ENCODE measurements at regions not wholly inside any gene's neighbourhood (a gene's known extent, or its start where the extent isn't known, plus 50 kb on each side); places are given as distances from the start of the nearest gene placed in this dataset.

GRCh38 chr21:41098481-41099042, 69.4 kb upstream of the BACE2 start:
- TF ChIP-seq POLR2A (IDR thresholded peaks at IDR 0.05; ENCODE audit: low read depth) (no peak), POLR2AphosphoS5 (IDR thresholded peaks at IDR 0.05) (no peak)
- TF ChIP-seq, protein P1, sequence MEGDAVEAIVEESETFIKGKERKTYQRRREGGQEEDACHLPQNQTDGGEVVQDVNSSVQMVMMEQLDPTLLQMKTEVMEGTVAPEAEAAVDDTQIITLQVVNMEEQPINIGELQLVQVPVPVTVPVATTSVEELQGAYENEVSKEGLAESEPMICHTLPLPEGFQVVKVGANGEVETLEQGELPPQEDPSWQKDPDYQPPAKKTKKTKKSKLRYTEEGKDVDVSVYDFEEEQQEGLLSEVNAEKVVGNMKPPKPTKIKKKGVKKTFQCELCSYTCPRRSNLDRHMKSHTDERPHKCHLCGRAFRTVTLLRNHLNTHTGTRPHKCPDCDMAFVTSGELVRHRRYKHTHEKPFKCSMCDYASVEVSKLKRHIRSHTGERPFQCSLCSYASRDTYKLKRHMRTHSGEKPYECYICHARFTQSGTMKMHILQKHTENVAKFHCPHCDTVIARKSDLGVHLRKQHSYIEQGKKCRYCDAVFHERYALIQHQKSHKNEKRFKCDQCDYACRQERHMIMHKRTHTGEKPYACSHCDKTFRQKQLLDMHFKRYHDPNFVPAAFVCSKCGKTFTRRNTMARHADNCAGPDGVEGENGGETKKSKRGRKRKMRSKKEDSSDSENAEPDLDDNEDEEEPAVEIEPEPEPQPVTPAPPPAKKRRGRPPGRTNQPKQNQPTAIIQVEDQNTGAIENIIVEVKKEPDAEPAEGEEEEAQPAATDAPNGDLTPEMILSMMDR (IDR thresholded peaks at IDR 0.05), result no peak
